22Rv1 (cell line): ENCODE measurements at regions not wholly inside any gene's neighbourhood (a gene's known extent, or its start where the extent isn't known, plus 50 kb on each side); places are given as distances from the start of the nearest gene placed in this dataset.

Experiments
- CTCF ChIP-seq: fragments of 450-650 bp; IDR thresholded peaks from 2 replicates; pipeline ENCODE4 v1.5.1; 2017; ENCODE audit warnings: mild to moderate bottlenecking
- ZFX ChIP-seq: fragments of 450-650 bp; IDR thresholded peaks from 2 replicates; pipeline ENCODE4 v1.6.1; 2017; ENCODE audit warnings: antibody characterized with exemption, borderline replicate concordance

GRCh38 chr5:84546686-84547085 lies 162.0 kb upstream of the EDIL3 start:
- TF ChIP-seq CTCF (no peak), ZFX (no peak)
